Ascending aorta (tissue), 2 donors: ENCODE measurements at regions not wholly inside any gene's neighbourhood (a gene's known extent, or its start where the extent isn't known, plus 50 kb on each side); places are given as distances from the start of the nearest gene placed in this dataset.

Experiments used
- DNase-seq, 2 donors: peaks; one replicate each; pipeline ENCODE4 v3.0.0-alpha.2; 2019; ENCODE audit warnings: low spot score in 2 of 2
- H3K27ac ChIP-seq, 2 donors: fragments of 200-600 bp; sonication (generic); one replicate each; pipeline ENCODE4 v1.5.1; 2016 to 2017; ENCODE audit warnings: mild to moderate bottlenecking in 1 of 2
- H3K27me3 ChIP-seq: fragments of 200-600 bp; sonication (generic); one replicate; pipeline ENCODE4 v1.5.1; 2017
- H3K36me3 ChIP-seq, 2 donors: fragments of 200-600 bp; sonication (generic); one replicate each; pipeline ENCODE4 v1.5.1; 2016
- H3K4me1 ChIP-seq, 2 donors: fragments of 200-600 bp; sonication (generic); one replicate each; pipeline ENCODE4 v1.5.1; 2016 to 2017; ENCODE audit warnings: mild to moderate bottlenecking in 1 of 2
- H3K4me3 ChIP-seq, 2 donors: fragments of 200-600 bp; sonication (generic); one replicate each; pipeline ENCODE4 v1.5.1; 2016 to 2017; ENCODE audit warnings: mild to moderate bottlenecking in 1 of 2
- H3K9me3 ChIP-seq, 2 donors: fragments of 200-600 bp; sonication (generic); one replicate each; pipeline ENCODE4 v1.5.1; 2016
- CTCF ChIP-seq, 3 experiments: fragments of 200-600 bp in 2 of 3; fragments of 450-650 bp in 1 of 3; sonication (generic) in 2 of 3; IDR thresholded peaks; one replicate each; pipeline ENCODE4 v1.5.1; 2016 to 2019; ENCODE audit warnings: antibody characterized with exemption in 3 of 3, mild to moderate bottlenecking in 1 of 3, moderate library complexity in 1 of 3
- intact Hi-C: fragments of 100-400 bp; cut with DNase I; formaldehyde crosslinking; loops from one replicate; pipeline ENCODE4 v1.15.1; 2023

GRCh38 chr6:151679081-151679480 is 128.4 kb upstream of the ESR1 start:
- H3K36me3 ChIP-seq, result no peaks in the 10 kb centered on the region
- no peak for DNase-seq
- intact Hi-C loops, result loop anchor here (10.0 kb wide), 1 partner anchor 586 kb away; no protein-coding TSS in a partner anchor
- H3K9me3 ChIP-seq, result no peaks in the 10 kb centered on the region
- no peak overlapping the region for H3K27ac ChIP-seq
- H3K27me3 ChIP-seq, result peaks cover 3% of the 10 kb centered on the region
- no peaks in the 10 kb centered on the region for H3K4me1 ChIP-seq
- H3K4me3 ChIP-seq, result no peak overlapping the region
- TF ChIP-seq CTCF (IDR thresholded peaks at IDR 0.05), result no peak

GRCh38 chr6:151679941-151680340 is 127.5 kb upstream of the ESR1 start:
- Histone ChIP-seq H3K27ac (no peak overlapping the region), H3K4me1 (no peaks in the 10 kb centered on the region), H3K27me3 (peaks cover 2% of the 10 kb centered on the region), H3K9me3 (no peaks in the 10 kb centered on the region), H3K36me3 (no peaks in the 10 kb centered on the region), H3K4me3 (no peak overlapping the region)
- no peak for DNase-seq
- intact Hi-C loops, result loop anchor here (10.0 kb wide), 1 partner anchor 585 kb away; no protein-coding TSS in a partner anchor
- no peak for TF ChIP-seq CTCF (IDR thresholded peaks at IDR 0.05)

GRCh38 chr6:151680846-151681432 is 126.5 kb upstream of the ESR1 start:
- Histone ChIP-seq H3K4me3 (no peak overlapping the region), H3K27me3 (no peaks in the 10 kb centered on the region), H3K36me3 (no peaks in the 10 kb centered on the region), H3K9me3 (no peaks in the 10 kb centered on the region), H3K27ac (no peak overlapping the region), H3K4me1 (no peaks in the 10 kb centered on the region)
- no peak for DNase-seq
- TF ChIP-seq CTCF (IDR thresholded peaks at IDR 0.05), result no peak
- intact Hi-C loops, result no loop called here

GRCh38 chr6:151681433-151682059 is 125.9 kb upstream of the ESR1 start:
- H3K27me3 ChIP-seq, result no peaks in the 10 kb centered on the region
- no peaks in the 10 kb centered on the region for H3K9me3 ChIP-seq
- TF ChIP-seq CTCF (IDR thresholded peaks at IDR 0.05), result no peak
- no peaks in the 10 kb centered on the region for H3K36me3 ChIP-seq
- intact Hi-C loops, result no loop called here
- no peak for DNase-seq
- H3K4me3 ChIP-seq, result peak overlapping the region; percentile 15 to 25
- H3K4me1 ChIP-seq, result no peaks in the 10 kb centered on the region
- H3K27ac ChIP-seq, result no peak overlapping the region

GRCh38 chr6:151682251-151682650 is 125.2 kb upstream of the ESR1 start:
- intact Hi-C loops, result no loop called here
- no peak overlapping the region for H3K27ac ChIP-seq
- H3K36me3 ChIP-seq, result no peaks in the 10 kb centered on the region
- H3K4me1 ChIP-seq, result no peaks in the 10 kb centered on the region
- H3K4me3 ChIP-seq, result no peak overlapping the region
- no peak for DNase-seq
- no peak for TF ChIP-seq CTCF (IDR thresholded peaks at IDR 0.05)
- no peaks in the 10 kb centered on the region for H3K27me3 ChIP-seq
- no peaks in the 10 kb centered on the region for H3K9me3 ChIP-seq
